Hepatocyte (in vitro differentiated cells): ENCODE measurements at regions not wholly inside any gene's neighbourhood (a gene's known extent, or its start where the extent isn't known, plus 50 kb on each side); places are given as distances from the start of the nearest gene placed in this dataset.

Experiments used
- DNase-seq: peaks from one replicate; pipeline ENCODE4 v3.0.0-alpha.2; 2016; ENCODE audit warnings: low spot score
- H2AFZ ChIP-seq: fragments of 200-600 bp; sonication (generic); 2 replicates; pipeline ENCODE4 v1.6.0; 2016; ENCODE audit warnings: antibody characterized with exemption, mild to moderate bottlenecking
- H3K27ac ChIP-seq: fragments of 200-600 bp; sonication (generic); 2 replicates; pipeline ENCODE4 v1.5.1; 2016; ENCODE audit warnings: mild to moderate bottlenecking
- H3K27me3 ChIP-seq: fragments of 200-600 bp; sonication (generic); 2 replicates; pipeline ENCODE4 v1.6.1; 2016
- H3K36me3 ChIP-seq: fragments of 200-600 bp; sonication (generic); replicated peaks from 2 replicates; pipeline ENCODE4 v1.5.1; 2016; ENCODE audit warnings: low read depth; ENCODE audit not compliant: insufficient read depth
- H3K4me1 ChIP-seq: fragments of 200-600 bp; sonication (generic); 2 replicates; pipeline ENCODE4 v1.5.1; 2016; ENCODE audit warnings: mild to moderate bottlenecking, moderate library complexity; ENCODE audit not compliant: insufficient read depth
- H3K4me2 ChIP-seq: fragments of 200-600 bp; sonication (generic); 2 replicates; pipeline ENCODE4 v1.6.0; 2016
- H3K4me3 ChIP-seq: fragments of 200-600 bp; sonication (generic); 2 replicates; pipeline ENCODE4 v1.5.1; 2016; ENCODE audit warnings: mild to moderate bottlenecking
- H3K79me2 ChIP-seq: fragments of 200-600 bp; sonication (generic); 2 replicates; pipeline ENCODE4 v1.6.0; 2017; ENCODE audit warnings: mild to moderate bottlenecking
- H3K9me2 ChIP-seq: fragments of 200-600 bp; sonication (generic); replicated peaks from 2 replicates; pipeline ENCODE4 v1.6.0; 2017; ENCODE audit warnings: mild to moderate bottlenecking; ENCODE audit not compliant: insufficient read depth
- H3K9me3 ChIP-seq: fragments of 200-600 bp; sonication (generic); 2 replicates; pipeline ENCODE4 v1.5.1; 2016; ENCODE audit warnings: low read depth, mild to moderate bottlenecking
- H4K20me1 ChIP-seq: fragments of 200-600 bp; sonication (generic); 2 replicates; pipeline ENCODE4 v1.6.0; 2016; ENCODE audit warnings: mild to moderate bottlenecking; ENCODE audit not compliant: insufficient read depth, poor library complexity, severe bottlenecking
- EZH2 ChIP-seq: fragments of 200-600 bp; sonication (generic); IDR thresholded peaks from 2 replicates; pipeline ENCODE4 v1.6.1; 2016; ENCODE audit warnings: antibody characterized with exemption, mild to moderate bottlenecking, borderline replicate concordance
- EZH2phosphoT487 ChIP-seq: fragments of 200-600 bp; sonication (generic); IDR thresholded peaks from one replicate; pipeline ENCODE4 v1.6.1; 2018; ENCODE audit warnings: antibody characterized with exemption, mild to moderate bottlenecking, low read depth, moderate library complexity; ENCODE audit not compliant: unreplicated experiment, severe bottlenecking
- WGBS: methylation state at CpG from one replicate; pipeline ENCODE4 v1.1.6; 2016; ENCODE audit warnings: low lambda C conversion rate; ENCODE audit errors: missing lambda C conversion rate; 5-methylcytosine and 5-hydroxymethylcytosine counted together
- TF ChIP-seq, protein P1 (sequence below): fragments of 200-600 bp; sonication (generic); IDR thresholded peaks from 2 replicates; pipeline ENCODE4 v1.5.1; 2016; ENCODE audit warnings: antibody characterized with exemption, mild to moderate bottlenecking; ENCODE audit not compliant: poor library complexity

GRCh38 chr1:56300836-56301235 is 278.5 kb downstream of the PLPP3 start:
- DNase-seq: no peak
- TF ChIP-seq EZH2: no peak
- TF ChIP-seq EZH2phosphoT487: no peak
- TF ChIP-seq, protein P1, sequence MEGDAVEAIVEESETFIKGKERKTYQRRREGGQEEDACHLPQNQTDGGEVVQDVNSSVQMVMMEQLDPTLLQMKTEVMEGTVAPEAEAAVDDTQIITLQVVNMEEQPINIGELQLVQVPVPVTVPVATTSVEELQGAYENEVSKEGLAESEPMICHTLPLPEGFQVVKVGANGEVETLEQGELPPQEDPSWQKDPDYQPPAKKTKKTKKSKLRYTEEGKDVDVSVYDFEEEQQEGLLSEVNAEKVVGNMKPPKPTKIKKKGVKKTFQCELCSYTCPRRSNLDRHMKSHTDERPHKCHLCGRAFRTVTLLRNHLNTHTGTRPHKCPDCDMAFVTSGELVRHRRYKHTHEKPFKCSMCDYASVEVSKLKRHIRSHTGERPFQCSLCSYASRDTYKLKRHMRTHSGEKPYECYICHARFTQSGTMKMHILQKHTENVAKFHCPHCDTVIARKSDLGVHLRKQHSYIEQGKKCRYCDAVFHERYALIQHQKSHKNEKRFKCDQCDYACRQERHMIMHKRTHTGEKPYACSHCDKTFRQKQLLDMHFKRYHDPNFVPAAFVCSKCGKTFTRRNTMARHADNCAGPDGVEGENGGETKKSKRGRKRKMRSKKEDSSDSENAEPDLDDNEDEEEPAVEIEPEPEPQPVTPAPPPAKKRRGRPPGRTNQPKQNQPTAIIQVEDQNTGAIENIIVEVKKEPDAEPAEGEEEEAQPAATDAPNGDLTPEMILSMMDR: no peak
- Histone ChIP-seq H3K4me2 (no peak overlapping the region), H4K20me1 (no peaks in the 10 kb centered on the region), H3K79me2 (no peaks in the 10 kb centered on the region), H3K4me1 (peaks cover 43% of the 10 kb centered on the region), H2AFZ (no peak overlapping the region), H3K9me3 (no peaks in the 10 kb centered on the region), H3K9me2 (no peaks in the 10 kb centered on the region), H3K4me3 (no peak overlapping the region), H3K27me3 (no peaks in the 10 kb centered on the region), H3K27ac (no peak overlapping the region), H3K36me3 (no peaks in the 10 kb centered on the region)
- 91% methylated on average over 1 of the region's 1 CpG for WGBS

GRCh38 chr1:56298866-56299265 is 280.5 kb downstream of the PLPP3 start:
- TF ChIP-seq, protein P1: no peak
- TF ChIP-seq EZH2 (no peak), EZH2phosphoT487 (no peak)
- H3K79me2 ChIP-seq: no peaks in the 10 kb centered on the region
- no peak for DNase-seq
- WGBS: 100% methylated on average over 2 of the region's 2 CpGs
- peak overlapping the region; percentile 56 for H3K27ac ChIP-seq
- peaks cover 34% of the 10 kb centered on the region for H3K4me1 ChIP-seq
- no peak overlapping the region for H3K4me3 ChIP-seq
- no peaks in the 10 kb centered on the region for H4K20me1 ChIP-seq
- H3K9me2 ChIP-seq: no peaks in the 10 kb centered on the region
- no peaks in the 10 kb centered on the region for H3K36me3 ChIP-seq
- H3K27me3 ChIP-seq: no peaks in the 10 kb centered on the region
- no peak overlapping the region for H3K4me2 ChIP-seq
- H2AFZ ChIP-seq: no peak overlapping the region
- H3K9me3 ChIP-seq: no peaks in the 10 kb centered on the region

DNA sequence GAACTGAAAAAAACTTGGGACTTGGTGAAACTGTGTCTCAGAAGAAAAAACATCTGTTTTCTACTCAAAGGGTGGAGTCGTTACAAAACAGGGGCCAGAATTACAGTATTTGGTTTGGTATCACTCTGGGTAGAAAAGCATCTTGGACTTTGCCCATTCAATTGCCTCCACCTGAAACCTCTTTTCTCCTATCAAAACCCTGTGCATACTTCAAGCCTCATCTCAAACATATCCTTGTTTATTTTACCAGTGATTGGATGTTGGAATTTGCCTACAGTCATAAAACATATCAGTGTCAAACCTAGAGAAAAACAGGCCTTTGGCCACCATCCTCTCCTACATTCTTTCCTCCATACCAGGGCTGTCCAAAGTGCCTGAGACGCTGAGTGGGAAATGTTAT is 281.5 kb downstream of the PLPP3 start:
- Histone ChIP-seq H3K4me3 (no peak overlapping the region), H4K20me1 (no peaks in the 10 kb centered on the region), H3K4me2 (peak overlapping the region; percentile 19), H3K79me2 (no peaks in the 10 kb centered on the region), H2AFZ (no peak overlapping the region), H3K9me2 (no peaks in the 10 kb centered on the region), H3K9me3 (no peaks in the 10 kb centered on the region), H3K4me1 (peaks cover 28% of the 10 kb centered on the region), H3K27me3 (no peaks in the 10 kb centered on the region), H3K36me3 (no peaks in the 10 kb centered on the region), H3K27ac (peak overlapping the region; percentile 51)
- DNase-seq: peak; percentile 21
- 35% methylated on average over 2 of the region's 2 CpGs for WGBS
- TF ChIP-seq, protein P1: no peak
- no peak for TF ChIP-seq EZH2
- TF ChIP-seq EZH2phosphoT487: no peak

GRCh38 chr1:56297208-56297607 is 282.2 kb downstream of the PLPP3 start:
- H3K36me3 ChIP-seq: no peaks in the 10 kb centered on the region
- no peak for TF ChIP-seq EZH2phosphoT487
- no peak for TF ChIP-seq EZH2
- TF ChIP-seq, protein P1: no peak
- H3K79me2 ChIP-seq: no peaks in the 10 kb centered on the region
- H3K4me3 ChIP-seq: no peak overlapping the region
- no peaks in the 10 kb centered on the region for H4K20me1 ChIP-seq
- peaks cover 28% of the 10 kb centered on the region for H3K4me1 ChIP-seq
- peak overlapping the region; percentile 51 for H3K27ac ChIP-seq
- peak overlapping the region; percentile 19 for H3K4me2 ChIP-seq
- no peaks in the 10 kb centered on the region for H3K9me2 ChIP-seq
- no peak overlapping the region for H2AFZ ChIP-seq
- no peak for DNase-seq
- no peaks in the 10 kb centered on the region for H3K27me3 ChIP-seq
- 81% methylated on average over 2 of the region's 2 CpGs for WGBS
- H3K9me3 ChIP-seq: no peaks in the 10 kb centered on the region
